NCI-H1436 (cell line): ENCODE measurements at regions not wholly inside any gene's neighbourhood (a gene's known extent, or its start where the extent isn't known, plus 50 kb on each side); places are given as distances from the start of the nearest gene placed in this dataset.
"Not testable (repeated sequence)": the region's sequence is repeated elsewhere in the genome, so short reads cannot be mapped to it uniquely, and the experiment has no call there.

ENCODE experiments used
- DNase-seq: peaks from one replicate; lab custom pipeline; 2025; lab: John Stamatoyannopoulos, UW

- no peak for DNase-seq
Observed at GRCh38 chr2:142629193-142629592, 248.3 kb upstream of the KYNU start.

GRCh38 chr2:142621287-142621686 is 256.2 kb upstream of the KYNU start:
- DNase-seq = no peak

DNA sequence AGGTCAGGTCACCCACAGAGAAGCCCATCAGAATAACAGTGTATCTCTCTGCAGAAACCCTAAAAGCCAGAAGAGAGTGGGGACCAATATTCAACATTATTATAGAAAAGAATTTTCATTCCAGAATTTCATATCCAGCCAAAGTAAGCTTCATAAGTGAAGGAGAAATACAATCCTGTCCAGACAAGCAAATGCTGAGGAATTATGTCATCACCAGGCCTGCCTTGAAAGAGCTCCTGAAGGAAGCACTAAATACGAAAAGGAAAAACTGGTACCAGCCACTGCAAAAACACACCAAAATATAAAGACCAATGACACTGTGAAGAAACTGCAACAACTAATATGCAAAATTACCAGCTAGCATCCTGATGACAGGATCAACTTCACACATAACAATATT is 260.0 kb upstream of the KYNU start:
- DNase-seq = no peak

GRCh38 chr2:142615876-142616275 is 261.6 kb upstream of the KYNU start:
- no peak for DNase-seq

DNA sequence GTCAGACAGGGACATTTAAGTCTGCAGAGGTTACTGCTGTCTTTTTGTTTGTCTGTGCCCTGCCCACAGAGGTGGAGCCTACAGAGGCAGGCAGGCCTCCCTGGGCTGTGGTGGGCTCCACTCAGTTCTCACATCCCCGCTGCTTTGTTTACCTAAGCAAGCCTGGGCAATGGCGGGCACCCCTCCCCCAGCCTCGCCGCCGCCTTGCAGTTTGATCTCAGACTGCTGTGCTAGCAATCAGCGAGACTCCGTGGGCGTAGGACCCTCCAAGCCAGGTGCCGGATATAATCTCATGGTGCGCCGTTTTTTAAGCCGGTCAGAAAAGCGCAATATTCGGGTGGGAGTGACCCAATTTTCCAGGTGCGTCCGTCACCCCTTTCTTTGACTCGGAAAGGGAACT is 264.3 kb upstream of the KYNU start:
- not testable (repeated sequence) for DNase-seq

DNA sequence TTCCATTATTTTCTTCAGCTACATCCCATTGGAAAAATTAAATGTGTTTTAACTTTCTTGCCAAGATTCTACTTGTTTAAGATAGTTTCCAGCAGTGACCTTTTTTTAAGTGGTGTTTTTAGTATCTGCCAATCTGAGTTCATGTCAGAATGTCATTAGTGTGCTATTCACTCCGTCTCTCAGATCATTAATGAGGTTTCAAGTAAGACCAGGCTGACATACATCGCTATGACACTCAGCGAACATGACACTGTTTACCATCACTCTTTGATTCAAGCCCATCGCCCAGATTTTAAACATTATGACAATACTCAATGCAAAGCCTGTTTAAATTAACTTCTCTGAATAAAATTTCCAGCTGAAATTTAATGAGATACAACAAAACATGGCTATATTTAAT is 272.0 kb upstream of the KYNU start:
- DNase-seq = no peak

GRCh38 chr2:142603759-142604158 is 273.7 kb upstream of the KYNU start:
- DNase-seq = no peak

- DNase-seq = no peak
Observed at GRCh38 chr2:142602418-142602989, 275.0 kb upstream of the KYNU start.

- DNase-seq = no peak
Observed at GRCh38 chr2:142601794-142602193, 275.7 kb upstream of the KYNU start.

DNA sequence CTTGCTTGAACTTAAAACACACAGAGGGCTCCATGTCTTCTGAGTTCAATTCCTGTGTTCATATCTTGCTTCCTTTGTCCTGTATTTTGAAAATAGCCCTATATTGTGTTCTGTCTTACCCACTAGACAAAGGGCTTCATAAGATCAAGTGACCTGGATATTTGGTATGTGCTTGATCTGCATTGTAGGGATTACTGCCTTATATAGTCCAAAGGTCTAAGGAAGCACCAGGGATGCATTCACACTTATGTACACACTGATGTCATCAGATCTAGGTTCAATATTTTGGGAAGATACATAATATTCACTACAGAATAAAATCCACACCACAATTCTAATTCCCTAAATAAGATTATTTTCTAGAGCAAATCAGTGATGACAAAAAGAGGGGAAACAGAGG is 278.0 kb upstream of the KYNU start:
- no peak for DNase-seq

GRCh38 chr2:142598846-142599245 is 278.6 kb upstream of the KYNU start:
- no peak for DNase-seq

- no peak for DNase-seq
Observed at GRCh38 chr2:142596334-142597088, 281.0 kb upstream of the KYNU start.

DNA sequence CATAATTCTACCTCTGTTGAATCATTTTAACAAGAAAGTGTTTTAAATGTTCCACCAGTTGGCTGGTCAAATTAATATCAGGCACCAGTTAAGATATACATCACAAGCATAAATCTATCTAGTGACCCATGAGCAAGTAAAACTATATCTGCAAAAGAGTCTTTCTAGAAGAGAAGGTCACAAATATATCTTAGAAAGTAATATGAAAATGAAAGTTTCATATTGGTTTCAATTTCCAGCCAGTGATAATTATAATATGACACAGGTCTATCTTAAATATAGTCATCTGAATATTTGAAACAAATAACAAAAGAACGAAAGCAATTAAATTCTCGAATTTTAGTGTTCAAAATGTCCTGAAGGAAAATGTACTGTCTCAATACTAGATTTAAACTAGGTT is 282.5 kb upstream of the KYNU start:
- DNase-seq = no peak

DNA sequence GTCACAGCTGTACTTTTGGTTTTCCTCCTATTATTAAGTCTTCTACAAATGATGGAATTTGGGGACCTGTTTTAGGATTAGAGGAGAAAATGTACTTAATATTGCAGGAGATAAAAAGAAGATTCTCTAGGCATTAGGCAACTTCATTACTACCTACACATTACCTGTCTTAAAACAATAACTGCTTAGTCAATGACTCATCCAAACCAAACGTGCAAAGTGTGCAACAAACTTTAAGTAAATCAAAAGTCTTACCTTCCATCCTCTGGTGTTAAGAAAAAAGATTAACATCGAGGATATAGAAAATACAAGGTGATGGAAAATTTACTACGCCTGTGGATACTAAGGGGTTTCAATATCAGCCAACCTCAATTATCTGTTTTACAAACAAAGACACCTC is 285.3 kb upstream of the KYNU start:
- DNase-seq = no peak

DNA sequence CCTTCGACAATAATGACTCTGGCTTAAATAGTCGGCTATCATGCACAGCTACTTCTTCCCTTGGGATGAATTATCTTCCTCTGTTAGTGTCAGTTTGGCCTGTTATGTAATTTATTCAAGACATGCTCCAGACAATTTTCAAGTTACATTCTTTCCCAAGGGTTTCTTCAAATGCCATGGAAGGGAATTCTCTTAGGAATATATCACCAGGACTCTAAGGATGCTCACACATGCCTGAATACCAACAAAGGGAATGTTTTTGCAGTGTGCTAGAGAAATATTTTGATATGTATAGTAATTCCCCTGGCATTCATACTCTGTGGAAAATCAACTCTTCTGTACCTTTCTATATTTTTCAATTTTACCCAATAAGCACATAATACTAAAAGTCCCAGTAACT is 286.0 kb upstream of the KYNU start:
- DNase-seq = no peak

DNA sequence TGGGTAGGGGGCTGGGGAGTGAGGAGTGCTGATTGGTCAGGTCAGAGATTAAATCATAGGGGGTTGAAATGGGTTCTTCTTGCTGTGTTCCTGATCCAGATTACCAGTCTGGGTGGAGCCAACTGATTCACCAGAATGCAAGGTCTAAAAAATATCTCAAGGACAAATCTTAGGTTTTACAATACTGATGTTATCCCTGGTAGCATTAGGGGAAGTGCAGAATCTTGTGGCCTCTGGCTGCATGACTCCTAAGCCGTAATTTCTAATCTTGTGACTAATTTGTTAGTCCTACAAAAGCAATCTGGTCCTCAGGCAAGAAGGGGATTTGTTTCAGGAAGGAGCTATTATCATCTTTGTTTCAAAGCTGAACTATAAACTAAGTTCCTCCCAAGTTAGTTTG is 289.2 kb upstream of the KYNU start:
- no peak for DNase-seq

GRCh38 chr2:142586693-142587580 is 290.5 kb upstream of the KYNU start:
- DNase-seq = no peak

- DNase-seq = no peak
Observed at GRCh38 chr2:142585785-142586184, 291.7 kb upstream of the KYNU start.

DNA sequence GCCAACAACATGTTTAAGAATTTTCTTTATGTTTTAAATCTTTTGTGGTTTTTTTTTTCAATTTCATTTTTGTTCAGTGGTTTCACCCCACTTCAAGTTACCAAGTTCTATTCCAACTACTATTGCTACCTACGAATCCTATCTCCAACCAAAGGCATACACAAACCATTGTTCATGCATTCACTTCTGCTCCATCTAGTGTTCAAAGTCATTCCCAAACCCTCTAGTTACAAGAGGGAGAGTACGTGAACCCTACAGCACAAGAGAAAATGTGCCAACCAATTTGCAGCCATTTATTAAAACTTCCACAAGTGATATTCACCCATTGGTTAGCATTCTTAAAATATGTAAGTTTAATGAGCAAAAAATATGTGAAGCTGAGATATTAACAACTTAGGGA is 295.1 kb upstream of the KYNU start:
- DNase-seq = no peak

DNA sequence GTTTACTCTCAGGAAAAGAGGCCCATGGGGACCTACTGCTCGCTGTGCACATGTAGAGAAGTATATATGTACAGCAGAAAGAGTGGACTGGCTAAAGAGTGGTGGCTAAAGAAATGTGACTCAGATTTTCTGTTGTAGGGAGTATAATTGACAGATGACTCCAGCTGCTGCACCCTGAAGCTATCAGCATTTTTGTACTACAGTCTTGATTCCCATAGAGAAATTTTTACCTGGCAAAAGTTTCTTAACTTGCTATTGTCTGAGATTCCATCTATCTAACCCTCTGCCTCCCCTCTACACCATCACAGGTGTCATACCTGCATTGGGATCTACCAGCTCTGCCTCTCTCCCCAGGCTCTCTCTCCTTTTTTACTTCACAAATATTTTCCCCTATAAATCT is 296.0 kb upstream of the KYNU start:
- DNase-seq = no peak

DNA sequence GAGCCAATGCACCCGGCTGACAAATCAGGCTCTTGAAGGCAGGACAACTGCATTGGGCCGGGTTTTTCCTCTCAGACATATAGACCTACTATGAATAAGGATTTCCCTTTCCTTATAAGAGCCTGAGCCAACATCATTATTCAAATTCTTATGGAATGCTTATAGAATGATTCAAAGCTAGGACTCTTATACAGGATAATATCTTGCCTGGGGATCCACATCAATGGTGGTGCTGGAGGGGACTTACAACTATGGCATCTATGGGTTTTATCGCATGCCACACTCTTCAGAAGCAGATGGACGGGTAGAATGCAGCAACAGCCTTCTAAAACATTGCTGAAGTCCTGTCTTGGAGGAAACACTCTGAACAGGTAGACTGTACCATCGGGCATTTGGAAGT is 296.8 kb upstream of the KYNU start:
- no peak for DNase-seq

GRCh38 chr2:142575561-142575960 is 301.9 kb upstream of the KYNU start:
- DNase-seq = no peak

DNA sequence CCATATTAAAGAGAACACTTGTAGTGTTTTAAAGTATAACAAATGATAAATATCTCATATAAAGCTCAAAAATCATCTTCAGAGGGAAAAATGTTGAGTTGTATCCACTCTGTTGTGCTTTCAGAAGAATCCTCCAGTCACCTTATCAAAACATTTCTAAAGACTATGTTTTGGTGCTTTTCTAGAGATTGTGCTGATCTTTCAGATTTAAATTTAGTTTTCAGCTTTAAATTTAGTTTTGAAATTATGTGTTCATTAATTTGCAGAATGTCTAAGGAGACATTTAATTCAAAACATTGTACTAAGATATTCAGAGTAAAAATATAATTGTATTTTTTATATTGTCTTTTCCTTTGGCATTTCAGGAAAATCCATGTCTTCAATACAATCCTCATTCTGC is 303.1 kb upstream of the KYNU start:
- DNase-seq = no peak
